Calu3 (cell line): ENCODE measurements at regions not wholly inside any gene's neighbourhood (a gene's known extent, or its start where the extent isn't known, plus 50 kb on each side); places are given as distances from the start of the nearest gene placed in this dataset.

Source experiments
- BruUV-seq: library from RNA; stranded (reverse); fragments of 400-500 nt; replicated peaks from 2 replicates; lab custom pipeline; 2021; lab: Mats Ljungman, UMichigan
- CTCF ChIA-PET: fragments of 300-600 bp; sonication (Branson Sonifier 250); formaldehyde crosslinking; loops from one replicate; lab custom pipeline; 2022; ENCODE audit warnings: antibody characterized with exemption; lab: Charles Lee
- DNase-seq: peaks from one replicate; pipeline ENCODE4 v3.0.0; 2022
- H3K27ac Mint-ChIP-seq: one replicate; pipeline ENCODE4 v1.8.0; 2022; ENCODE audit warnings: mixed read lengths; ENCODE audit not compliant: unreplicated experiment
- H3K27me3 Mint-ChIP-seq: one replicate; pipeline ENCODE4 v1.8.0; 2022; ENCODE audit warnings: mixed read lengths; ENCODE audit not compliant: unreplicated experiment
- H3K36me3 Mint-ChIP-seq: one replicate; pipeline ENCODE4 v1.8.0; 2022; ENCODE audit warnings: mild to moderate bottlenecking, moderate library complexity, mixed read lengths; ENCODE audit not compliant: insufficient read depth, unreplicated experiment
- H3K4me1 Mint-ChIP-seq: one replicate; pipeline ENCODE4 v1.8.0; 2022; ENCODE audit warnings: mild to moderate bottlenecking, low read depth, mixed read lengths; ENCODE audit not compliant: unreplicated experiment
- H3K4me3 Mint-ChIP-seq: one replicate; pipeline ENCODE4 v1.8.0; 2022; ENCODE audit warnings: mild to moderate bottlenecking, low read depth, moderate library complexity, mixed read lengths; ENCODE audit not compliant: unreplicated experiment
- H3K9me3 Mint-ChIP-seq: one replicate; pipeline ENCODE4 v1.8.0; 2022; ENCODE audit warnings: low read depth, mixed read lengths; ENCODE audit not compliant: unreplicated experiment
- CTCF ChIP-seq: fragments of 200-600 bp; IDR thresholded peaks from one replicate; pipeline ENCODE4 v1.8.0; 2022; ENCODE audit warnings: antibody characterized with exemption; ENCODE audit not compliant: unreplicated experiment
- intact Hi-C: fragments of 100-400 bp; cut with micrococcal nuclease; formaldehyde crosslinking; loops from one replicate; pipeline ENCODE4 v1.10.0; 2022; ENCODE audit not compliant: unreplicated experiment

- Mint-ChIP-seq H3K36me3 (no peaks in the 10 kb centered on the region), H3K9me3 (peaks cover 3% of the 10 kb centered on the region), H3K4me3 (no peak overlapping the region), H3K27ac (no peak overlapping the region), H3K4me1 (peaks cover 33% of the 10 kb centered on the region), H3K27me3 (no peaks in the 10 kb centered on the region)
- CTCF ChIA-PET, result no interaction called here
- no peak for DNase-seq
- TF ChIP-seq CTCF, result no peak
- intact Hi-C loops, result no loop called here
- no TSS peak for BruUV-seq
Measured at GRCh38 chr11:14582793-14583192, 60.8 kb upstream of the PDE3B start.

GRCh38 chr11:14583252-14584034 lies 60.2 kb upstream of the PDE3B start:
- no peak for TF ChIP-seq CTCF
- Mint-ChIP-seq H3K9me3 (peaks cover 3% of the 10 kb centered on the region), H3K4me1 (peaks cover 27% of the 10 kb centered on the region), H3K27ac (no peak overlapping the region), H3K36me3 (no peaks in the 10 kb centered on the region), H3K27me3 (no peaks in the 10 kb centered on the region), H3K4me3 (peak overlapping the region; percentile 0)
- peak; percentile 10 for DNase-seq
- CTCF ChIA-PET, result interaction anchor here (0.7 kb wide), 1 partner anchor 118 kb away, joined by 3 read pairs; no protein-coding TSS in a partner anchor
- intact Hi-C loops, result no loop called here
- BruUV-seq, result no TSS peak

- H3K27me3 Mint-ChIP-seq, result no peaks in the 10 kb centered on the region
- no peak overlapping the region for H3K27ac Mint-ChIP-seq
- no TSS peak for BruUV-seq
- H3K4me1 Mint-ChIP-seq, result peaks cover 22% of the 10 kb centered on the region
- intact Hi-C loops, result no loop called here
- H3K9me3 Mint-ChIP-seq, result peaks cover 3% of the 10 kb centered on the region
- no peaks in the 10 kb centered on the region for H3K36me3 Mint-ChIP-seq
- no peak overlapping the region for H3K4me3 Mint-ChIP-seq
- CTCF ChIA-PET, result interaction anchor here (0.7 kb wide), 1 partner anchor 117 kb away, joined by 3 read pairs; no protein-coding TSS in a partner anchor
- TF ChIP-seq CTCF, result no peak
- no peak for DNase-seq
Measured at GRCh38 chr11:14584035-14584363, 59.6 kb upstream of the PDE3B start.

GRCh38 chr11:14584595-14584994 lies 59.0 kb upstream of the PDE3B start:
- intact Hi-C loops, result no loop called here
- Mint-ChIP-seq H3K9me3 (peaks cover 3% of the 10 kb centered on the region), H3K27ac (peak overlapping the region; percentile 13), H3K27me3 (no peaks in the 10 kb centered on the region), H3K4me3 (peak overlapping the region; percentile 20), H3K36me3 (no peaks in the 10 kb centered on the region), H3K4me1 (peaks cover 22% of the 10 kb centered on the region)
- DNase-seq, result peak; percentile 2
- TF ChIP-seq CTCF, result no peak
- no TSS peak for BruUV-seq
- CTCF ChIA-PET, result no interaction called here
